Calu3 (cell line): ENCODE measurements at regions not wholly inside any gene's neighbourhood (a gene's known extent, or its start where the extent isn't known, plus 50 kb on each side); places are given as distances from the start of the nearest gene placed in this dataset.

Experiments used
- BruUV-seq: library from RNA; stranded (reverse); fragments of 400-500 nt; replicated peaks from 2 replicates; lab custom pipeline; 2021; lab: Mats Ljungman, UMichigan
- CTCF ChIA-PET: fragments of 300-600 bp; sonication (Branson Sonifier 250); formaldehyde crosslinking; loops from one replicate; lab custom pipeline; 2022; ENCODE audit warnings: antibody characterized with exemption; lab: Charles Lee
- DNase-seq: peaks from one replicate; pipeline ENCODE4 v3.0.0; 2022
- H3K27ac Mint-ChIP-seq: one replicate; pipeline ENCODE4 v1.8.0; 2022; ENCODE audit warnings: mixed read lengths; ENCODE audit not compliant: unreplicated experiment
- H3K27me3 Mint-ChIP-seq: one replicate; pipeline ENCODE4 v1.8.0; 2022; ENCODE audit warnings: mixed read lengths; ENCODE audit not compliant: unreplicated experiment
- H3K36me3 Mint-ChIP-seq: one replicate; pipeline ENCODE4 v1.8.0; 2022; ENCODE audit warnings: mild to moderate bottlenecking, moderate library complexity, mixed read lengths; ENCODE audit not compliant: insufficient read depth, unreplicated experiment
- H3K4me1 Mint-ChIP-seq: one replicate; pipeline ENCODE4 v1.8.0; 2022; ENCODE audit warnings: mild to moderate bottlenecking, low read depth, mixed read lengths; ENCODE audit not compliant: unreplicated experiment
- H3K4me3 Mint-ChIP-seq: one replicate; pipeline ENCODE4 v1.8.0; 2022; ENCODE audit warnings: mild to moderate bottlenecking, low read depth, moderate library complexity, mixed read lengths; ENCODE audit not compliant: unreplicated experiment
- H3K9me3 Mint-ChIP-seq: one replicate; pipeline ENCODE4 v1.8.0; 2022; ENCODE audit warnings: low read depth, mixed read lengths; ENCODE audit not compliant: unreplicated experiment
- CTCF ChIP-seq: fragments of 200-600 bp; IDR thresholded peaks from one replicate; pipeline ENCODE4 v1.8.0; 2022; ENCODE audit warnings: antibody characterized with exemption; ENCODE audit not compliant: unreplicated experiment
- intact Hi-C: fragments of 100-400 bp; cut with micrococcal nuclease; formaldehyde crosslinking; loops from one replicate; pipeline ENCODE4 v1.10.0; 2022; ENCODE audit not compliant: unreplicated experiment

GRCh38 chr14:29311983-29312382, 545.4 kb downstream of the FOXG1 start:
- no peaks in the 10 kb centered on the region for H3K36me3 Mint-ChIP-seq
- CTCF ChIA-PET = no interaction called here
- no peak overlapping the region for H3K4me3 Mint-ChIP-seq
- DNase-seq = no peak
- TF ChIP-seq CTCF = no peak
- H3K4me1 Mint-ChIP-seq = no peaks in the 10 kb centered on the region
- H3K9me3 Mint-ChIP-seq = peaks cover 3% of the 10 kb centered on the region
- H3K27me3 Mint-ChIP-seq = no peaks in the 10 kb centered on the region
- intact Hi-C loops = no loop called here
- no peak overlapping the region for H3K27ac Mint-ChIP-seq
- BruUV-seq = no TSS peak

GRCh38 chr14:29316936-29317335, 550.3 kb downstream of the FOXG1 start:
- CTCF ChIA-PET = no interaction called here
- no peak for TF ChIP-seq CTCF
- peaks cover 3% of the 10 kb centered on the region for H3K9me3 Mint-ChIP-seq
- BruUV-seq = no TSS peak
- no peaks in the 10 kb centered on the region for H3K27me3 Mint-ChIP-seq
- intact Hi-C loops = no loop called here
- no peaks in the 10 kb centered on the region for H3K4me1 Mint-ChIP-seq
- H3K27ac Mint-ChIP-seq = no peak overlapping the region
- DNase-seq = no peak
- H3K4me3 Mint-ChIP-seq = no peak overlapping the region
- no peaks in the 10 kb centered on the region for H3K36me3 Mint-ChIP-seq

- CTCF ChIA-PET = no interaction called here
- intact Hi-C loops = no loop called here
- no peak overlapping the region for H3K27ac Mint-ChIP-seq
- no peaks in the 10 kb centered on the region for H3K27me3 Mint-ChIP-seq
- no TSS peak for BruUV-seq
- DNase-seq = no peak
- H3K9me3 Mint-ChIP-seq = peaks cover 3% of the 10 kb centered on the region
- H3K36me3 Mint-ChIP-seq = no peaks in the 10 kb centered on the region
- H3K4me3 Mint-ChIP-seq = no peak overlapping the region
- H3K4me1 Mint-ChIP-seq = no peaks in the 10 kb centered on the region
- TF ChIP-seq CTCF = no peak
Measured at GRCh38 chr14:29317423-29317822, 550.8 kb downstream of the FOXG1 start.

GRCh38 chr14:29320286-29320685, 553.7 kb downstream of the FOXG1 start:
- BruUV-seq = no TSS peak
- DNase-seq = no peak
- no peak overlapping the region for H3K4me3 Mint-ChIP-seq
- CTCF ChIA-PET = no interaction called here
- no peak overlapping the region for H3K27ac Mint-ChIP-seq
- H3K9me3 Mint-ChIP-seq = no peaks in the 10 kb centered on the region
- no peaks in the 10 kb centered on the region for H3K4me1 Mint-ChIP-seq
- no peaks in the 10 kb centered on the region for H3K36me3 Mint-ChIP-seq
- TF ChIP-seq CTCF = no peak
- intact Hi-C loops = no loop called here
- H3K27me3 Mint-ChIP-seq = no peaks in the 10 kb centered on the region
